GM19025 (cell line): ENCODE measurements at regions not wholly inside any gene's neighbourhood (a gene's known extent, or its start where the extent isn't known, plus 50 kb on each side); places are given as distances from the start of the nearest gene placed in this dataset.
"Not testable (repeated sequence)": the region's sequence is repeated elsewhere in the genome, so short reads cannot be mapped to it uniquely, and the experiment has no call there.

ENCODE experiments used
- ATAC-seq: cut with Tn5 transposase; IDR thresholded peaks from one replicate; pipeline ENCODE4 v1.9.1; 2021; ENCODE audit warnings: mild to moderate bottlenecking, low read depth, moderate library complexity; ENCODE audit not compliant: unreplicated experiment

DNA sequence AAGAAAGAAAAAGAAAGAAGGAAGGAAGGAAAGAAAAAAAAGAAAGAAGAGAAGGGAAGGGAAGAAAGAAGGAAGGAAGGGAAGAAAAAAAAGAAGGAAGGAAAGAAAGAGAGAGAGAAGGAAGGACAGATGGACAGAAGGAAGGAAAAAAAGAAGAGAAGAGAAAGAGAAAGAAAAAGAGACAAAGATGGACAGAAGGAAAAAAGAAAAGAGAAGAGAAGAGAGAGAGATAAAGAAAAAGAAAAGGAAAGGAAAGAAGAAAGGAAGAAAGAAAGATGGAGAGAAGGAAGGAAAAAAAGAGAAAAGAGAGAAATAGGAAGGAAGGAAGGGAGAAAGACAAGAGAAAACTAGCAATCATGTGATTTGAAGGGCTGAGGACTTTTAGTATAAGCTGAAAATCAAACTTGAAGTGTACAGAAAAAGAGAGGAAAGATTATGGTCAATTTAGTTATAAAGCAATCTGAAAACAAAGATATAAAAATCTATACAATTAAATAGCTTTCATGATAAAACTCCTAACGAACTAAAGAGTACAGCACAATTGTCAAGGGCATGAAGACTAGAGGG lies 115.3 kb downstream of the LTN1 start:
- ATAC-seq: no peak

DNA sequence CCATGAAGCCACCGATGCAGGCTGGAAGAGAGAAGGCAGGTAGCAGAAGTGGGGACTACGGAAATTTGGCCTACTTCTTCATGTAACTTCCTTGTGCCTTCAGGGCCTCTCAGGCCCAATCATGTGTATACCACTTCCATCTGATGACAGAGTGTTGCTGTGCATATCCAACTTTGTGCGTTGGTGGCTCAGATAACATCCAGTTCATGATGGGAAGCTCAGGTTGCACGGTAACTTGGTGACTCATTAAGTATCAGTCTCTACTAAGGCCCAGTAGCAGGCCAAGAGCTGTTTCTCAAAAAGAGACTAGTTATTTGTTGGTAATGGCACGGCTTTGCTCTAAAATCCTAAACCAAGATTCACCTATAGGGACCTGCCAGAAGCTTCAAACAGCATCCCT lies 117.6 kb downstream of the LTN1 start:
- no peak for ATAC-seq

DNA sequence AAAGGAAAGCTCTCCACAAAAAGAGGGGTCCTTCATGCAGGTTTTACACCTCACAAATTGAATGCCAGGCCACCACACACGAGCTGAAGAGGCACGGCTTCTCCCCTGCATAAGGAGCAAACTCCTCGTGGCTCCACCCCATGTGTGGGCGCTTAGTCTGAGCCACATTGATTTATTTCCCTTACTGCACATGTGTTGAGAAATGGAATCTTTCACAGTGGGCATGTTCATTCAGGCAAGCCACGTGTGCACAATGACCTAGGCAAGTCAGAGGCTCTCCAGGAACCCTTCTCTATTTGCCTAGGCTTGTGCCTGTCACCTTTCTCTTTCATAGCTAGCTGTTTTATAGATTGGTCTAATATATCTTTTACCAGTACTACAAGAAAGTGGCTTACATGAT lies 120.5 kb downstream of the LTN1 start:
- no peak for ATAC-seq

DNA sequence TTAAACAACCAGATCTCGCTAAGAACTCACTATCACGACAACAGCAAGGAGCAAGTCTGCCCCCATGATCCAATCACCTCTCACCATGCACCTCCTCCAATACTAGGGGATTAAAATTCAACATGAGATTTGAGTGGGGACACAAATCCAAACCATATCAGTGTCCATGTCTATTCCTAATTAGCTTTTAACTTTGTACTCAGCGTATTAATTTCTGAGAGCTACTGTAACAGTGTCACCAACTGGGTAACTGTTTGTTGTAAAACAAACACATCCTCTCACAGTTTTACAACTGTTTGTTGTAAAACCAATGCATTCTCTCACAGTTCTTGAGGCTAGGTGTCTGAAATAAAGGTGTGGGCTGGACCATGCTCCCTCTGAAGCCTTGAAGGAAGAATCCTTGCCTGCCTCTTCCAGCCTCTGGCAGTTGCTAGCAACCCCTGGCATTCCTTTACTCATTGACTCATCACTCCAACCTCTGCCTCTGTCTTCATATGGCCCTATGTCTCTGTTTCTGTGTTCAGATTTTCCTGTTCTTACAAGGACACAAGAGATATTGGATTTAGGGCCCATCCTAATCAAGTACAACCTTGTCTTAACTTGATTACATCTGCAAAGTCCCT lies 121.2 kb downstream of the LTN1 start:
- ATAC-seq: no peak

DNA sequence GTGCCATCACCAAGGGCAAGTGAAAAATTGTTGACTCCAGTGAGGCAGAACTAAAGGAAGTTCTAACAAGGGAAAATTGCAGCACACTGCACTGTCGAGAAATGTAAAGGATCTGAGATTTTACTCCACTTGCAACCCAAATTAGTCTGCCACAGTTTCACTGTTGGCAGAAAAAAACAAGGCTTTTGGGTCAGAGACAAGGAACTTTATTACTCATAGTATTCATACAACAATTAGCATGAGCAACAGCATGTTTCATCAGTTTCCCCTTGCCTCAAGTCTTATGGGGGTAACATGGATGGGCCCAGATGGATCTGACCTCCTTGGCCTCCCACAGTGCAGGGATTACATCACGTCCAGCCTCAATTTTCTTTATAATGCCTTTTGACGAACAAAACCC lies 125.3 kb downstream of the LTN1 start:
- ATAC-seq: no peak

DNA sequence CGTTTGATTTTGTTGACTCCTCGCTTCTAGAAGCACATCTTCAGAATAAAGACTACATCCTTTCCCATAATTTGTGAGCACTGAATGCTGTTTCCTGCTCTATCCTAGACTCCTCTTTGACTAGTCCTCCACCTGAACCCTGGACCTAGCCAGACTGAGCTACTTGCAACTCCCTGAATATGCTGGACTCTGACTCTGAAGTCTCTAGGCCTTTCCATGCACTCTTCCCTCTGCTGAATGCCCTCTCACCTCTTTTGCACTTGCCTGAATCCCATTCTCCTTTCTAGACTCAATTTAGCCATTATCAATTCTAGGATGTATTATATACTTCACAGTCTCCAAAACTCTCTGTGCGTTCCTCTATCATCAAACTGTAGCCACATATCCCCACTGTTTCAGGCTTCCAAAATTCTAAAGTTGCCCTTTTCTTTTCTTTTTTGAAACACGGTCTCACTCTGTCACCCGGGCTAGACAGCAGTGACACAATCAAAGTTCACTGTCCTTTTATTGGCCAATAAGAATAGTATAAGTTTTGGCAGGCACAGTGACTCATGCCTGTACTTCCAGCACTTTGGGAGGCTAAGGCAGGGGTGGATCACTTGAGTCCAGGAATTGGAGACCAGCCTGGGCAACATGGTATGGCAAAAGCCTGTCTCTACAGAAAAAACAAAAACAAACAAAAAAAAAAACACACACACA lies 127.0 kb downstream of the LTN1 start:
- ATAC-seq: no peak

DNA sequence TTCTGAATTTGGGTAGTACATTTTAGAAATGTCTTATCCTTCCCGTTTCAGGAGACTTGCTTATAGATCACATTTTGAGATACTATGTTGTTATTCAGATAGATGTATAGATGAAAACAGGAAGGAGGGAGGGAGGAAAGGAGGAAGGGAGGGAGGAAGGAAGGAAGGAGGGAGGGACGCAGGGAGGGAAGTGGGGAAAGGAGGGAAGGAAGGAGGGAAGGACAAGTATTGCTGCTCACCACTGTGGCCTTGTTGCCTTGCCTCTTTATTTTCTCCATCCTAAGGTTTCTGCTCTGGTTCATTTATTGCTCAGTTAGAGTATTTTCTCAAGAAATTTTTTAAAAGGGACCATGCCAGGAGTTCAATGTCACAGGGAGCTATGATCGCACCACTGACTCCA lies 134.3 kb downstream of the LTN1 start:
- no peak for ATAC-seq

DNA sequence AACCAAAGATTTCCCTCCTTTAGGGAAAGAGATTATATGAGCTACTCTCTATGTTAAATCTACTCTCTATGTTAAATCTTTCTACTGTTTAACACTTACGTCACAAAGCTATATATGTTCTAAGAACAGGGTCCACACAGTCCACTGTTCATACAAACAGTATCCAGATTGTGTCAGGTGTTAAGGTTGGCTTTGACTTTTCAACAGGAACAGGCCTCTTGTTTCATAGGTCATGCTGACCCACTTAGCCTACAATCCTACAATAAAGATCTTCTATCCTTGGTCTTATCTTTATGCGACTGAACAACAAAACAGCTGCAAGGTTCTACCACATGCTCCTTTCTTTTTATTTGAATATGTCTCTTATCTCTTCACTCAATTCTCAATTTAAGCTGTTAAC lies 134.9 kb downstream of the LTN1 start:
- no peak for ATAC-seq

DNA sequence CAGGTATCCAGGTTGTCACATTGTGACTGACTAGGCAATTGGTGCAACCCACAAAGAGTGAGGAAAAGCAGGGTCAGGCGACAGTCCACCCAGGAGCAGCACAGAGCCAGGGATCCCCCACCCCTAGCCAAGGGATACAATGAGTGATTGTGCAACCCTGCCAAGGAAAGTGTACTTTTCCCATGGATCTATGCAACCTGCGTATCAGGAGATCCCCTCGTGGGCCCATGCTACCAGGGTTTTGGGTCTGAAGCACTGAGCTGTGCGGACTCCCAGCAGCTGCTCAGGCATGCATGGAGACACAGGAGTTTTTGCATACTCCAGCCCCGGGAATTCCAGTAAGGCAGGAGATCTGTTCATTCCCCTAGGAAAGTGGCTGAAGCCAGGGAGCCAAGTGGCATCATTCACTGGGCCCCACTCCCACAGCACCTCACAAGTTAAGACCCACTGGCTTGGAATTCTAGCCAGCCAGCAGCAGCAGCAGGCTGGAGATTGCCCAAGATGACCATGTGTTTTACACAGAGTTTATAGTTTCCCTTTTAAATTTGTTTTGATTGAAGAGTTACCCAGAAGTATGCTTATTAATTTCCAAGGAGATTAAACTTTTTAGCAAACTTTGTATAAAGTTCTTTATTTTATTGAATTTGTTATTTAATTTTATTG lies 136.0 kb downstream of the LTN1 start:
- no peak for ATAC-seq

DNA sequence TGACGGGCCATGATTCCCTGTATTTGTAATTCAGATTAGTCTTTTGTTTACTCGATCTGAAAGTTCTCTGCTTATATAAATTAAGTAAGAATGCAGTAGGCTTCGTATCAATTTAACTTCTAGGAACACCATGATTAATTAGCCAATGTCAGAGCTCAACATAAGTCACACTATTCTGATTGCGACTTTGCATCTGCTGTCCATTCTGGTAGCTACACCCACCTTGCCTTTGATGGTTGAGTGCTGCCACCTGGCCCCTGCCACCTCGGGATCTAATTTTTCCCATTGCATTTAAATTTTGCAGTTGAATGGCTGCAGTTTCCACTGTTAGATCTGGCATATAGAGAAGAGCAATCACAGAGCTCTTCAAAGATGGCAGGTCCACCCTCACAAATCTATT lies 140.0 kb downstream of the LTN1 start:
- ATAC-seq: no peak

DNA sequence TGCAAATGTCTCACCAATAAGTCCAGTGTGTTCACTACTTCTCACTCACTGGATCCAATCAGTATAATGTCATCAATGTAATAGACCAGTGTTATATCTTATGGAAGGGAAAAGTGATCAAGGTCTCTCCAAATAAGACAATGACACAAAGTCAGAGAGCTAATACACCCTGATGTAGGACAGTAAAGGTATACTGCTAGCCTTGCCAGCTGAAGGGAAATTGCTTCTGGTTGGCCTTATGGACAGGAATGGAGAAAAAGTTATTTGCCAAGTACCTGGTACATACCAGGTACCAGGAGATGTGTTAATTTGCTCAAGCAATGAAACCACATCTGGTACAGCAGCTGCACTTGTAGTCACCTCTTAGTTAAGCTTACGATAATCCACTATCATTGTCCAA lies 141.0 kb downstream of the LTN1 start:
- no peak for ATAC-seq

DNA sequence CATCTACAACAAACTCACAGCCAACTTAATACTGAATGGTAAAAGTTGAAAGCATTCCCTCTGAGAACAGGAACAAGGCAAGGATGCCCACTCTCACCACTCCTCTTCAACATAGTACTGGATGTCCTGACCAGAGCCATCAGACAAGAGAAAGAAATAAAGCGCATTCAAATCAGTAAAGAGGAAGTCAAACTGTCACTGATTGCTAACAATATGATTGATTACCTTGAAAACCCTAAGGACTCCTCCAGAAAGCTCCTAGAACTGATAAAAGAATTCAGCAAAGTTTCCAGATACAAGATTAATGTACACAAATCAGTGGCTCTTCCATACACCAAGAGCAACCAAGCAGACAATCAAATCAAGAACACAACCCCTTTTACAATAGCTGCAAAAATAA lies 153.4 kb downstream of the LTN1 start:
- ATAC-seq: not testable (repeated sequence)

DNA sequence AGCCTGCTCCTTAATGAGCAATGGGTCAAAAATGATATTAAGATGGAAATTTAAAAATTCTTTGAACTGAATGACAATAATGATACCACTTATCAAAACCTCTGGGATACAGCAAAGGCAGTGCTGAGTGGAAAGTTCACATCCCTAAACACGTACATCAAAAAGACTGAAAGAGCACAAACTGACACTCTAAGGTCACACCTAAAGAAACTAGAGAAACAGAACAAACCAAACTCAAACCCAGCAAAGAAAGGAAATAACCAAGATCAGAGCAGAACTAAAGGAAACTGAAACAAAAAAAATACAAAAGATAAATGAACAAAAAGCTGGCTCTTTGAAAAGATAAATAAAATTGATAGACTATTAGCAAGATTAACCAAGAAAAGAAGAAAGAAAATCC lies 155.3 kb downstream of the LTN1 start:
- not testable (repeated sequence) for ATAC-seq

DNA sequence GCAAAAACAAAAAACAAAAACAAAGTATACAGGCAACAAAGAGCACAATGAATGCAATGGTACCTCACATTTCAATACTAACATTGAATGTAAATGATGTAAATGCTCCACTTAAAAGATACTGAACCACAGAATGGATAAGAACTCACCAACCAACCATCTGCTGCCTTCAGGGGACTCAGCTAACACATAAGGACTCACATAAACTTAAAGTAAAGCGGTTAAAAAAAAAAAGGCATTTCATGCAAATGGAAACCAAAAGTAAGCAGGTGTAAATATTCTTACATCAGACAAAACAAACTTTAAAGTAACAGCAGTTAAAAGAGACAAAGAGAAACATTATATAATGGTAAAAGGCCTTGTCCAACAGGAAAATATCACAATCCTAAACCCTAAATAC lies 156.1 kb downstream of the LTN1 start:
- not testable (repeated sequence) for ATAC-seq

DNA sequence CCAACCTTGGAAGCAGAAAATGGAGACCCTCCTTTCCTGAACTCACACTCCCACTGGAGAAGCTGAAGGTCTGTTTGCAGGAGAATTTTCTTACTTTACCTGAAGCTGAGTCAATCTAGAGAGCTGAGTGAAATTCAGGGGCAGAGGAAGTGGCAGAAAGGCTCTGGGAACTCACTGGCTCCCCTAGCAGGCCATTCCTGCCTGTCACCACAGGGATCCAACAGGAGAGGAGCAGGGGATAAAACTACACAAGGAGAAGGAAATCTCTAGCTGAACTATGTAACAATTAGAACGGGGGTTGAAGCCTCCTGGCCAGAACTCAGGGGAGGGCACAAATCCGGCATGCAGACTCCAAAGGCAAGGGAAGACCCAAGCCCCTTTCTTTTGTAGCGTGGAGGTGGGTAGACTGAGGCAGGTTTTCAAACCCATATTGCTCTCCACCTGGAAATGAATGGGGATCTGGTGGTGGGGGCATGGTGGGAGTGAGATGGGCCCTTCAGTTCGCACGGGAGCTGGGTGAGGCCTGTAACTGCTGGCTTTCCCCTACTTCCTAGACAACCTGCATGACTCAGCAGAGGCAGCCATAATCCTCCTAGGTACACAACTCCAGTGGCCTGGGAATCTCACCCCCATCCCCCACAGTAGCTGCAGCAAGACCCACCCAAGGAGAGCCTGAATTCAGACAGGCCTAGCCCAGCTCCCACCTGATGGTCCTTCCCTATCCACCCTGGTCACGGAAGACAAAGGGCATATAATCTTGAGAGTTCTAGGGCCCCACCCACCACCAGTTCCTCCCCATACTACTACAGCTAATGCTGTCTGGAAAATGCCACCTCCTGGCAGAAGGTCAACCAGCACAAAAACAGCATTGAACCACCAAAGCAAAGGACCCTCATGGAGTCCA lies 158.1 kb downstream of the LTN1 start:
- no peak for ATAC-seq

DNA sequence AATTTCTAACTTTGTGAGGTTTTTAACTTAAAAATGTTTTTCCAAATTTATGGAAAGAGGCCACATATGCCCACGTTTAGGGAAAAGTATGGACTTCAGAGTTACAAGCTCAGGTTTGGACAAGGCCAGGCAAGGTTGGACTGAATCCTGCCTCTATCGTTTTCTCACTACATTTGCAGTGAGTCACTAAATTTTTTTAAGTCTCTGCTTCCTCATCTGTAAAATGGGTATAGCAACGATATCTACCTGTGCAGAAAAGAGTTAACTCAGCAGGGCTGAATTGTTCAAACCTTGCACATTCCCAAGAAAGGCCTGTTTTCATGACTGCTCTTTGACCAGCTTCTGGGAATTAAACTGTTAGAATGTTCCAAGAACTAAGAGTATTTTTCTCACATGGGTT lies 159.1 kb downstream of the LTN1 start:
- no peak for ATAC-seq

DNA sequence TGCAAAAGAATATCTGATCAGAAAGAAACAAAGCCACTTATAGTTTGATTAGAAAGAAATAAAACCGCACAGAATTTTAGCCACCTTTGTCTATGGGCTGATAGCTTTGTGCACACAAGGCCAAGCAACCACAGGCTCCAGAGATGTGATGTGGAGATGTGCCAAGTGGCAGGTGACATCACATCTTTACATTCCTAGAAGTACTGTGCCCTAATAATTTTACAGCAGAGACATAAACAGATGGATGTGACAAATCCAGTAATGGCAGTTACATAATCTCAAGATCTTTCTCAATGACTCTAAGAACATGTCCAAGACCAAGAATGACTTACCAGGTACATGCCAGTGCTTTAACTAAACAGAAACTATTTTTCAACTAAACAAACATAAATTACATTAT lies 159.5 kb downstream of the LTN1 start:
- no peak for ATAC-seq

DNA sequence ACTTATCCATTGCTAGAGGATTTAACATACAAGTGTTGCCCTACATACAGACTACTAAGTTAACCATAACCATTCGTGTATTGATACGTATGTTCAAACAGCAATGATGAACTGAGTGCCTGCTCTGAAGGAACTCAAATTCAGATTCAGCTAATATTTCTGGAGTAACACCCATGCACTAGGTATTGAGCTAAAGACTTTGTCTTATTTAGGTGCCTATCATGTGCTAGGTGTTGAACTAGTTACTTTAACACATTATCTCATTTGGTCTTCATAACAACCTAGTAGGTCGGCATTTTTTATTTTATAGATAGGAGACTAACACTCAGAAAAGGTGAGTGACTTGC lies 160.0 kb downstream of the LTN1 start:
- no peak for ATAC-seq

DNA sequence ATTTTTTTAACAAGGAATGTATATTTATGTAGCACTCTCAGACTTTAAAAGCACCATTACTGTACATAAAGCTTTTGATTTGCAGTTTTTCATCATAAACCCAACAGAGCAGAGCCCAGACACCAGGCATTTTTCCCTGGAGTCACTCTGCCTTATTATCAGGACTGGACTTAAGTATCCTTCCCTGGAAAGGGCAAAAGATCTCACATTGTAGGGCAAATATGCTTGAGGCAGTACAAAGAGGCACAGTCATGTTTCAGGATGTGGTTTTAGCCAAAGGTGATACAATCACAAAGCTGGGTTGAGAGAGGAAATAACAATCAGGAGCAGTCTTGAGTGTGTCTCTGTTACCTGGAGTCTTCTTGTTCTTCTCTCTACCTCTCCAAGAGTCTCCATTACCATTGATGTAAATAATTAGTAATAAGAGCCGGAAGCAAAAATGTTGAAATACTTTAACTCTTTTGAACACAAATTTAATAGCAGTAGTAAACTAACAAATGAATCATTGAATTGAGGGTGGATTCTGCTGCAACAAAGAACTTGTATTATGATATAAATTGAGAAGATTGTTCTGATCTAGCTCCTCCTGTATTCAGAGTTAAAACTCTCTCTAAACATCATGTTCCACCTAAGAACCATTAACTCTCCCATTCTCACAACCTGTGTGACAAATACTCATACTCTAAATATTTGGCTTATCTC lies 160.5 kb downstream of the LTN1 start:
- ATAC-seq: no peak

DNA sequence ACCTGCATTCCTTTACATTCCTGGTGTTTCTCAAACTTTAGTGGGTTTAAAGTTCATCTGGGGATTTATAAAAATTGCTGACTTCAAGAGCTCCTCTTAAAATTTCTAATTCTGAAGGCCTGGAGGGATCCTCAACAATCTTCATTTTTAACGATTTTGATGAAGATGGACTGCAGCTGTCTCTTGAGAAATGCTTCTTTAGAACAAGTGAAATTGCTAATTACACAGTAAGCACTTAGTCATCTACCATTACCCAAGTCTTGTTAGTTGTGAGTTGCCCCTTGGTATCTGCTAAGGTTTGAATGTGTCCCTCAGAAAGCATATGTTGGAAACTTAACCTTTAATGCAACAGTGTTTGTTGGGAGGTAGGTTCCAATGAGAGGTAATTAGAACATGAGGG lies 163.7 kb downstream of the LTN1 start:
- no peak for ATAC-seq
